GM21367 (cell line): ENCODE measurements at regions not wholly inside any gene's neighbourhood (a gene's known extent, or its start where the extent isn't known, plus 50 kb on each side); places are given as distances from the start of the nearest gene placed in this dataset.
"Not testable (repeated sequence)": the region's sequence is repeated elsewhere in the genome, so short reads cannot be mapped to it uniquely, and the experiment has no call there.

Source experiments
- ATAC-seq: cut with Tn5 transposase; IDR thresholded peaks from one replicate; pipeline ENCODE4 v1.9.1; 2021; ENCODE audit not compliant: unreplicated experiment

DNA sequence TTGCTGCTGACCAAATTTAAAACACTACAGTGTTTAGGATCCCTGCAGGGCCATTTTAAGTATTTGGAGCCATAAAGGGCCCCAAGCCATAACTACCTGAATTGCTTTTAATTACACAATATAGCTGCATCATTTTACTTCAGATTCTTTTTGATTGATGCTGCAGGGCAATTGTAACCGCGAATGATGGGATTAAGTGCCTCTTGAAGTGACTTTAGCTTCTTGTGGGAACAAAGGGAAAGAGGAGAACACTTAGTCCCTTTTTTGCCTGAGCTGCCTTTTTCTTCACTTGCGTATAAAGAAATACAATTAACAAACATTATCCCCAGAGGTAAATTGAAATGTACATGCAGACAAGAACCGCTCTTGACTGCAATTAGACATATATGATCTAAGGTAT, 228.5 kb downstream of the ZIC5 start:
- no peak for ATAC-seq

DNA sequence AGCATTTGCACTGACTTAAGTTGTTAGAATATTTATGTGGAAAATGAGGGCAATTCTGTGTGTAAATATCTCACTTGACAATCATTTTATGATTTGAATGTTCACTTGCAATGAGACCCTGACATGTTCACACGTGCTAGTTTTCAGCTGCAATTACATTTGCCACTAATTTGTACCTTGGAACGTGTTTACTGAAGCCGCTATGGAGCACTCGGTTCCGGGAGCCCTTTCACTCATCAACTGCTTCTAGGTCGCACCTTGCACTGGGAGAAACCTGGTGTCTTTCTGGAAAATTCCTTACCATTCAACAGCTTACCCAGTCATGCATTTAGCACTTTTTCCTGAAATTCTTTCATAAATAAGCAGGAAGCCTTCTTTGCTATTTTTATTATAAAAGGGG, 229.6 kb downstream of the ZIC5 start:
- no peak for ATAC-seq

DNA sequence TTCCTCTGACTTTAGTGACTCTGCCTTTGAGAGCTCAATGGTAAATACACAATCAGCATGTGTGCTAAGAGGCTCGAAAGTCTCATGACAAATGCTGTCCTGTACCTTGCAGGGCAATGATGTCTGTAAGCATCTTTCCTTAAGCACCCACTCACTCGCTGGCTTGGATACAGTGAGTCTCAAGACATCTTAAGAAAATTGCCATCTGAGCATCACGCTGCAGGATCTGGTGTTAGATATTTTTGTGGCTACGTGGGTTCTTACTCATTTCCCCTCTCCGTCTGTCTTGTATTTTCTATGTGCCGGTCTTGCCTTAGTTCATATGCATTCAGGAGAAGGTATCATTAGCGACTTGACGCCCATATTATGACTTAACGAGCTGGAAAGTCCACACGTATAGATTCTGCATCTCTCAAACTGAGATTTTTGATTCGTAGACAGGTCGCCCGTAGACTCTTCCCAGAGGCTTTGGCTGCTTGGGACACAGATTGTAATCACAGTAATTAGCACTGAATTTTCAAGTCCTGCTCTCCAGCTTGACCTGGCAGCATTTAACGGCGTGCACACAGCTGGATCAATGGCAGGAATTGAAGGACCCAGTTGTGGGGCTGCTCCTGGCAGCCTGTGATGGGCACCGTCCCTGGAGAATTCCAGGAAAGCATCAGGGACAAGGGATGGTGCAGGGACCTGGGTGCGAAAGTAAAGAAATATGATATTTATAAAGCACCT, 231.2 kb downstream of the ZIC5 start:
- ATAC-seq = no peak

DNA sequence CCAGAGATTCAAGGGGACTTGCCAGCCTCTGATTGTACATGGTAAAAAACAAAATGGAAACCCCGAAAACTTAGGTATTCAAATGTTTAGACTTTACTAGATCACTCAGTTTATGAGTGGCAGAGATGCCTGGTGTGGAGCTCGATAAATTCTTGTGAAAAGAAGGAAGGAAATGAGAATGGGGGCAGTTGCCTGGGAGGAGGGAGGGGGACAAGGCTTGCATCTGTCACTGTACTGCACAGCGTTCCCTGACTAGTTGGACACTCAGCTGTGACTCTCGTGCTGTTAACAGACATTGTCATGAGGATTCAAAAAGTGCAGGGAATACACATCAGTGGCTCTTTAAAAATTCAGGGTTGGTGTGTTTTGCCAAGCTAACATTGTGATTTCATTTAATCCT, 232.9 kb downstream of the ZIC5 start:
- ATAC-seq = no peak

DNA sequence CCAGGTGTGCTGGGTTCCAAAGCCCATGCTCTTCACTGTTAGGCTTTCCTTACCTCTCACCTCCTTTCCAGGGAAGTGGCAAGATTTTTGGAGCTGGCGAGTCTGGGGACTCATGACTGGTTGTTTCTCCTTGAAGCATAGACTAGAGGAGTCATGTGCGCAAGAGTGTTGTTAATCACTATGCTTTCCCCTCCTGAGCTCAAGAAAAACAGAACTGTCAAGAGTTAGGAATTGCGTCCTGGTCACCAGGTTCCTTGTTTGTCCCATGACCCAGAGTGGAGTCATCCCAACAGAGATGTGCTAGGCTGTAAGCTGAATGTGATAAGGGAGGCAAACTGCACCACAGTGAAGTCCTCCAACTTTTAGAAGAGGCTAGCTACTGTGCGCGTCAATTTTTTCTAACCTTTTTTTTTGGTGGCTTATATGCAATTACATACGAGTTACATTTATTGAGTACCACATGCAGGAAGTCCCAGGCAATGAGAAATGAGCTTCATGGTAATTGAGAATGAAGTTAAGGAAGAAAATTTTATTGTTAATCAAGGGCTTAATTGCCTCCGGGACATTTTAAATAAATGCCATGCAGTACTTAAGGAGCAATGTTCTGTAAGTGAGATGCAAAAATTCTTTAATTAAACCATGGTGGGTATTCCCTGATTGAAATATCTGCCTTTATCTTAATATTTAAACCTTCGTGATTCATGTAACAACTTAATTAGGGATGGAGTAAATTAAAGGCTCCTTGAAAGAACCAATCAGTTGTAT, 233.9 kb downstream of the ZIC5 start:
- ATAC-seq = no peak

DNA sequence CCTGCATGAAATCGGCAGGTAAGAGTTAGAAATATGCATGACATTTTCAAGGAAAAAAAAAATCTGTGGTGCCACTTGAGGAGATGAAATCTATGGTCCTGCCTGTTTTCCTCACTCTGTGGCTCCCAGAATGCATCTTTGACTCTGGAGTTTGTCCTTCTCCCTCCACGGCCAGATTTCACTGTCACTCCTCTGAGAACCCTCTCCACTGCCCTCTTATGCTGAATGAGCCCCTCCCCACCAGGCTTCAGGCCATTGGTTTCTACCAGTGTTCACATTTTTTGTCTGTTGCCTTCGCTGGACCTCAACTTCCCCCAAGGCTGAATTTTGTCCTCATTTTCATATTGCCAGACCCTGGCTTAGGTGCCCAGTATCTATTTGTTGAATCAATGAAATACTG, 235.0 kb downstream of the ZIC5 start:
- no peak for ATAC-seq

DNA sequence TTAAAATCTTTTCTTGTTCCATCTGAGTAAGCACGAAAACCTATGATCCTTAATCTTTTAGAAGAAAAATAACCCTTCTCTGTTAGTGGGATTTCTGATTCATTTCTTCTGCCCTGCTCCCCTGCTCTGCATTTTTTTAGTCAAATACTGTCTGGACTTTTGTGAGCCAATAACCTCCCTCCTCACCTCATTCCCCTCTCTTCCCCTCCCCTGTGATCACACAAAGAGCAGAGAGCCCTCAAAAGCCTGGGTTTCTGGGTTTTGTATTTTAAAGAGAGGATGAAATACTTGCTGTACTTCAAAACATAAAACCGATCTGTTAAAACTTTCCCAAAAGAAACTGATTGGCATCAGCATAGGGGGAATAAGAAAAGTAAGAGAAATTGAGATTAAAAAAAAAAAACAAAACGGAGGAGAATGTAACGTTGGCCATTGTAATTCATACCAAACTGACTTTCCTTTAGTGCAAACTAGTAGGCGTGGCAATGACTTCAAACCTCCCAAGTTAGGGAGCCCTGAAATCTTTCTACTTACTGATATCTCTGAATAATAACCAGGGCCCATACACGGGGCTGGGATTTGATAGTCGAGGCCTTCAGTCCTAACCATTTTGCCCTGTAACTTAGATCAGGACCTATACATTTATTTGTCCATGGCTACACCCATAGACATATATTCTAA, 232.9 kb downstream of the TM9SF2 start:
- no peak for ATAC-seq

DNA sequence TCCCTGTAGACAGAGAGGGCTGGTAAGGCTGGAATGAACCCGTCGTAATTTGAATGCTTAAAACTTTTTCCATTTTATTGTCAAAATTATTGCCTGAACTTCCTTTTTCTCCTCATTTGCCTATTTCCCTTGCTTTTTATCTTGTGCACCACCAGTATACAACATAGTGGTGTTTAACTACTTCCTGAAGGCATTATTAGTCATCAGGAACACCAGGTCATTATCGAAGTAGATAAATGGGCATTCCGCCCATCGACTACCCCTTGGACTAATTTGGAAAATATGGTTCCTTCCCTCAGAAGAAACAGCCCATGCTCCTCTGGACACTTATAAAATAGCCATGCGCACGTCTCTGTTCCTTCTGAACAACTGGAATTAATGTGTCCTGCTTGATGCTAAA, 232.1 kb downstream of the TM9SF2 start:
- no peak for ATAC-seq

DNA sequence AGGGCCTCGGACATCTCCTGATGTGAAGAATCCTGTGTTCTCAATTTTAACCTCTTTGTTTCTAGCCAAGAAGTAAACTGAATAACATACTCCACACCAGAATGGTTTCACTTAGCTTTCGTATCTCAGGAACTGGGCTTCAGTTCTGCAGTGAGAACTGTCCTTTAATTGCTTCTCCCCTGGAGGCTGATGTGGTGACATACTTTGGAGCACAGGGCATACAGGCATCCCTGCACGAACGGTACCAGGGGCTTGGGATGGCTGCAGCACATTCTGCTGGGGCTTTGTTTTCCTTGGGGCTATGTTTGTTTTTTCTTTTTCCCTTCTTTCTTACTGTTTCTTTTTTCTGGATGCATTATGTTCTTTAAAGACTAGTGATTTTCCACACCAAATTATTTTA, 230.5 kb downstream of the TM9SF2 start:
- ATAC-seq = no peak

DNA sequence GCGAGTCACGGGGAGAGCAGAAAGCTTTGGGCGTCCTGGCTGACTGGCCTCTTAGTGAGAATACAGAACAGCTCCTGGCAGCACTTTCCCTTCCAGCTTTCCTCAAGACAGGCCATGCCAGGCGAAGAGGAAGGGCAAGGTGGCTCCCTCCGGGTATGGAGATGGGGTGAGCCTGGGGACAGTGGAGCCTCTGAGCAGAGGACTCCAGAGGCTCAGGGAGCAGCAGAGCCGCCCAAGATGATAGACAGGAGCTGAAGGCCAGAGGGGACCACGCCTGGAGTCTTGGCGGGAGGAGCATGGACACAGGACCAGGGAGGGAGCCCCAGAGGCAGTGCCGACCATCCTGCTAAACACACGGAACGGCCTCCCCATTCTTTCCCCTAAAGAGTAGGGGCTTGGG, 229.1 kb downstream of the TM9SF2 start:
- ATAC-seq = no peak

DNA sequence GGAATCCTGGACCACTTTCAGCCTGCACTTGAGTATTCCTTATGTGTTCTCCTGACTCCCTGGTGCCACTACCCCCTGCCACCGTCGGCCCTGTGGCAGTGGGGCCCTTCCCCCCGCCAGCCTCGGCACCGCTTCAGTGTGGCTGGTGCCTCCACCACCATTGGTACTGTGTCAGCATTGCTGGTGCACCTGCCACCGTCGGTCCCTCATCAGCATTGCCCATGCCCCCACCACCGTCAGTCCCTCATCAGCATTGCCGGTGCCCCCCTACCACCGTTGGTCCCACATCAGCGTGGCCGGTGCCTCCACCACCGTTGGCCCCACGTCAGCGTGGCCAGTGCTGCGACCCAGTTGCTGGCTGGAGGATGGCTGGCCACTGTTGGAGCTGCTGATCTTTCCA, 228.5 kb downstream of the TM9SF2 start:
- no peak for ATAC-seq

DNA sequence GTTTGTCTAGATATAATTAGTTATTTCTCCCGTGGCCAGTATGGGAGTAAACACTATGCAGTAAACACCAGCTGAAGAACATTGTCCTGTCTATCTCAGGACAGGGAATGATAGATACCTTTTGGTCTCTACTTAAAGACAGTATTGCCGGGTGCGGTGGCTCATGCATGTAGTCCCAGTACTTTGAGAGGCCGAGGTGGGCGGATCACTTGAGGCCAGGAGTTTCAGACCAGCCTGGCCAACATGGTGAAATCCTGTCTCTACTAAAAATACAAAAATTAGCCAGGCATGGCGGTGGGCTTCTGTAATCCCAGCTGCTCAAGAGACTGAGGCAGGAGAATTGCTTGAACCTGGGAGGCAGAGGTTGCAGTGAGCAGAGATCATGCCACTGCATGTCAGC, 226.4 kb downstream of the TM9SF2 start:
- not testable (repeated sequence) for ATAC-seq

DNA sequence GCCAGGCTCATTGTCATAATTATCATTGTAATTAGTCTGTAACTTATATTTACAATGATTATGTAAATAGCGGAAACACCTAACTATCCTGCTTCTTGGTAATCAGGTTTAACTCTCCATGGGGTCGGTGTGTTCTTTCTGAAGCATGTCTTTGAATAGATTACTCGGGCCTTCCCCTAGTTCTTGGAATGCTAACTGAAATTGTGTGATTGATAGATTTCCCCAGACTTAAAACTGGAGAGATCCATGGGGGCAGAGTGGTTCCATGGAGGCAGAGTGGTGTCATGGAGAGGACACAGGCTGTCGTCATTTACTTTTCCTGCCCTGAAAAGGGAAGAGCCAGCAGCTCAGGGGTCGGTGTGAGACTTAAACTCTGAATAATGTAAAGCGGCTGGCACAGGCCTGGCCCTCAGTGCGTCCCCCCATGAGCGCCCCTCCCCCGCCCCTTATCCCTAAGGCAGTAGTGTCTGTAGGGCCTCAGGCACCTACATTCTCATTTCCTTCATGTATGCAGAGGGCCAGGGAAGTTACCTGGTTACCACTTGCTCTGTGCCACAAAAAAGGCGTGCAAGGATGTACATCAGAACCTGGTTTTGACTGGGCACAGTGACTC, 225.1 kb downstream of the TM9SF2 start:
- ATAC-seq = no peak

DNA sequence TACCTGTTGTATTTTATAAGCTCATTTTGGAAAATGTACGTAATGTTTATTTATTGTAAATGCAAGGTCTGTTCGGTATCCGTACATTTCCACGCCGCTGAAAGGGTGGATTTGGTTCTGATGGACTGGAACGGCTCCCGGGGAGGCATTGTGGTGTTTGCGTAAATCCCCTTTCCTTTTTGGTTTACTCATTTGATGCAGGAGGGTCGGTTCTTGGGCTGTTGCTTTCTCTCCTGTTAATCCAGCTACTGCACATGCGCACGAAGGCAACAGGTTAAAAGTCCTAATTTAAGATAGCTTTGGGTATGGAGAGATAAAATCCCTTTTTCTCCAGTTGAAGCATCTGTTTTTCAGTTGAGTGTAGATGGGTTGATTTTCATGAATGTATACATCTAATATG, 224.4 kb downstream of the TM9SF2 start:
- ATAC-seq = no peak

DNA sequence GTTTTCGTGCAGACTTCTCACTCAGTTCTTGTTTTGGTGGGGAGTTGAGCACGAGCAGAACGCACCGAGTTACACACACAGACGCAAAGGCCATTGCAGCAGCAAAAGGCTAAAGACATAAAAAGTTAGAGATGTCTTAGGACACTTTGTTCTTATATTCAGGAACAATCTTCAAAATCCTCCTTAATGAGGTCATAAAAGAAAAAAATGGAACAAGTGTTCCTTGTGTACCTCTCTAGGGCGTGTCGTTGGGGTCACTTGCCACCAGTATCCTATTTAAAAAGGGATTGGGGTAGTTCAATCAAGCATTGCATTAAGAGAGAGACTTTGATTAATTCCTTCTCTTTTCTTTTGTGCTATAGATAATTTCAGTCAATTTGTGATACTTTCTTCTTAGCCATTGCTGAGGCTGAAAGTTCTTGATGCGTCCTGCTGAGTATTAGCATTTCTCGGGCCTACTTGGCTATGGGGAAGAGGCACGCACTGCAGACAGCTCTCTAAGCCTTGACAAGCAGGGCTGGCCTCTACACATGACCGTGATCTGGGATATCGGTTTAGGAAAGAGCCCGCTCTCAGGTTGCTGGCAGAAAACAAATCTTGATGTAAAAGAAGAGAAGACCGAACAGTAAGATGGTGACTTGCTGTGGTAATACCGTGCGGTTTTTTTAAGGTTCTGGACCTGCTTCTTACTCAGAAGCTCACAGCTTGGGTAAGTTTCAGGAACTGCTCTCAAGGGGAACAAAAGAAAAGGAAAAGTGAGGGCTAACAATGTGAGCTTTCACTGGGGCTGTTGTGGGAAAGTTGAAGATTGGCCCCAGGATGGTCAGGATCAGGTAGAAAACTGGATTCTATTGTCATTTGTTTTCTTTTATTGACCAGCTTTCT, 223.6 kb downstream of the TM9SF2 start:
- no peak for ATAC-seq

DNA sequence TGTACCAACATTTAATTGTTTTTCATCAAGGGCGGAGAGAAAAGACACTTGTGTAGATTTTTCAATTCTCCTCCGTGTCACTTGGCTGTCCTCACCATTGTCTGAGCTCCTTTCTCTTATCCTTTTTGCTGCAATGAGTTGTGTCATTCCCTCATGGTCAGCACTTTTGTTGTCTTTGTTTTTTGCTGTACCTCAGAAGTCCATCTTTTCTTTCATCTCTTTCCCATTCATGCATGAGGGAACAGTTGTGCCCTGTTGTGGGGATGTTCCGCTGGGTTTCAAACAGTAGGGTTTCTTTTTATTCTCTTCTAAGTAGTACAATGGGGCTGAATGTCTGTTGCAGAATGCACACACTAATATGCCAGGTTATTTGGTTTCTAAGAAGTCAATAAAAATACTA, 222.6 kb downstream of the TM9SF2 start:
- no peak for ATAC-seq

DNA sequence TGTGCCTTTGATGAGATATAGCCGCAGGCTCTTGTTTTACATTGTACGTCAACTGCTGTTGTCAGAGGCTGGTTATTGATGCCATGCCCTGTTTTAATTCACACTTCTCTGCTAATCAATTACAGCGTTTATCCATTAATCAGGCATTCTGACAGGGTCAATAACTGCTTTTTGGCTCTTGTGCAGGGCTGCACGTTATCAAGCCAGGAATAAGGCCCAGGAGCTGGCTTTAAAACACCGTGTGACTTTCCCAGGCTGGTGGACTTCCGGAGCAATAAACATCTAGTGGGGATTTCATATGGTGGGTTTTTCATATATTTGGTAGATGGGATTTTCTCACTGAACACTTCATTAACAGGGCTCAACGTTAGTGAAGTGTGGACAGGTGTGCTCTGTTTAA, 221.7 kb downstream of the TM9SF2 start:
- ATAC-seq = no peak

DNA sequence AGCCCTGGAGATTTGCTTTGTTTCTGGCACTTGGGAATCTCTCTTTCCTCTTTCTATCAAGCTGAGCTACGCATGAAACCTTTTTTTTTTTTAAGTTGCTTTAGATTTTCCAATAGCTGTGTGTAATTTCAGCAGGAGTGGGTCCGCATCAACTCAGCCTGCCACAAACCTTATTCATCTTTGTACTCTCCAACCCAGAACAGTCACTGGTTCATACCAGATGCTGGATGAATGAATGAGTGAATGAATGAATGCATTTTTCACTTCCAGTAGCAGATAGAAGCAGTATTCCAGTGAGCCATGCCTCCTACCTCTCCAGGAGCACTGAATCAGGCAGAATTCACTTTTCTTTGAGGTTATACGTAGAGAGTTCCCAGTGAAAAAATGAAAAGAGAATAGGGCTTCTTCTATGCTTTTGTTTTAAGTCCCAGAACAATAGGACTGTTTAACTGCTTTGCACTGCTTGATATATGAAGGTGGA, 221.1 kb downstream of the TM9SF2 start:
- ATAC-seq = no peak

DNA sequence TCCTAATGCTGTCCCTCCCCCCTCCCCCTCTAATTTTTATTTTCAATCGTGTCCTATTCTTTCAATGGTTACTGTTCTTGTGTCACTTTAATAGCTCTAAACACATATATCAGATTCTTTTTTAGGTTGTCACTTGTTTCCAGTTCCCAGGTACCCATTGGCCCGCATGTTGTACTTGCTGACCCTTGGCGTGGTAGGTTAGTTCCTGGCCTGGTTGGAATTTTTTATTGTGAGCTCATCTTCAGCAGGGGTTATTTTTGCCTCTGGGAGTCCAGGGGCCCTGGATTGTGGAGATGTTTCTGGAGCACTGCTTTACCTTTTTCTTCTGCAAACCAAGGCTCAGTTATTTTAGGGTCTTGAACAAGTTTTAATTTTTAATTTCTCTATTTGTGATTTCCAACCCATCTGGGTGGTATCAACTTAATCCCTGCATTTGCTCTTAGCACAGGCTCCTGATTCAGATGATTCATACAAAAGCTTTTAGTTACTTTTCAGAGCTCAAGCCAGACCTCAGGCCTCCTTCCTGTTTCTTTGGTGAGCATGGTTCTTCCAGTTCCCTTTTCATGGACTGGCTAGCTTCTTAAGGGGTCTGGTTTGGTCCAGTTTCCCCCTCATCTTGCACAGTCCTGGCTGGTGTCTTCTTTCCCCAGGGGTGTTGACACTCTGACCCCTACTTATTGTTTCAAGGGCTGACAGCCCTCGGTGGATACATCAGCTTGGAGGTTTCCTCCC, 220.5 kb downstream of the TM9SF2 start:
- ATAC-seq = no peak
